Activated B cell treated with CpG ODN at 0.5 μM for 24 hours (primary cell): ENCODE measurements at regions not wholly inside any gene's neighbourhood (a gene's known extent, or its start where the extent isn't known, plus 50 kb on each side); places are given as distances from the start of the nearest gene placed in this dataset.

Experiments used
- ATAC-seq: fragments of 200-7000 bp; cut with Tn5 transposase; one replicate; pipeline ENCODE4 v1.10.0; 2021; ENCODE audit warnings: low read depth, mild to moderate bottlenecking, moderate library complexity
- CTCF ChIA-PET: fragments of 350-600 bp; sonication (Branson Sonifier 250); formaldehyde crosslinking; loops from one replicate; lab custom pipeline; 2021; ENCODE audit warnings: antibody characterized with exemption; lab: Charles Lee
- POLR2A ChIA-PET: fragments of 350-600 bp; sonication (Branson Sonifier 250); formaldehyde crosslinking; loops from one replicate; lab custom pipeline; 2021; ENCODE audit warnings: antibody characterized with exemption; lab: Charles Lee
- DNase-seq: peaks from one replicate; pipeline ENCODE4 v3.0.0; 2022
- H3K27ac Mint-ChIP-seq: one replicate; pipeline ENCODE4 v1.8.0; 2020; ENCODE audit warnings: mixed read lengths
- H3K27me3 Mint-ChIP-seq: one replicate; pipeline ENCODE4 v1.8.0; 2021; ENCODE audit warnings: mixed read lengths
- H3K36me3 Mint-ChIP-seq: one replicate; pipeline ENCODE4 v1.8.0; 2021; ENCODE audit warnings: low read depth, mixed read lengths
- H3K4me1 Mint-ChIP-seq: one replicate; pipeline ENCODE4 v1.8.0; 2021; ENCODE audit warnings: mixed read lengths
- H3K4me3 Mint-ChIP-seq: one replicate; pipeline ENCODE4 v1.8.0; 2020; ENCODE audit warnings: mild to moderate bottlenecking, mixed read lengths
- H3K9me3 Mint-ChIP-seq: one replicate; pipeline ENCODE4 v1.8.0; 2020; ENCODE audit warnings: mixed read lengths
- CTCF ChIP-seq: fragments of 200-600 bp; IDR thresholded peaks from one replicate; pipeline ENCODE4 v1.8.0; 2022; ENCODE audit warnings: antibody characterized with exemption, mild to moderate bottlenecking
- intact Hi-C: fragments of 100-400 bp; cut with micrococcal nuclease; formaldehyde crosslinking; loops from one replicate; pipeline ENCODE4 v1.15.1; 2024

- POLR2A ChIA-PET = interaction anchor here (0.7 to 1.0 kb wide), 3 partner anchors 36 to 68 kb away, joined by 3 read pairs; no protein-coding TSS in a partner anchor
- no peak for TF ChIP-seq CTCF
- no peaks in the 10 kb centered on the region for H3K36me3 Mint-ChIP-seq
- no peak overlapping the region for H3K4me3 Mint-ChIP-seq
- CTCF ChIA-PET = no interaction called here
- H3K9me3 Mint-ChIP-seq = no peaks in the 10 kb centered on the region
- intact Hi-C loops = no loop called here
- no peak for ATAC-seq
- no peak for DNase-seq
- H3K4me1 Mint-ChIP-seq = peaks cover 47% of the 10 kb centered on the region
- H3K27ac Mint-ChIP-seq = peak overlapping the region; percentile 65
- H3K27me3 Mint-ChIP-seq = no peaks in the 10 kb centered on the region
These were observed 240.0 kb upstream of the AMIGO2 start for GRCh38 chr12:47319746-47320145.

GRCh38 chr12:47318963-47319362 lies 239.2 kb upstream of the AMIGO2 start:
- peak overlapping the region; percentile 65 for H3K27ac Mint-ChIP-seq
- intact Hi-C loops = no loop called here
- H3K27me3 Mint-ChIP-seq = no peaks in the 10 kb centered on the region
- H3K36me3 Mint-ChIP-seq = no peaks in the 10 kb centered on the region
- ChIA-PET POLR2A (interaction anchor here (0.7 to 2.4 kb wide), 6 partner anchors 11 to 69 kb away, joined by 3 to 11 read pairs (median 6); no protein-coding TSS in a partner anchor), CTCF (interaction anchor here (0.9 kb wide), 1 partner anchor 78 kb away, joined by 3 read pairs; no protein-coding TSS in a partner anchor)
- H3K4me1 Mint-ChIP-seq = peaks cover 55% of the 10 kb centered on the region
- ATAC-seq = no peak
- TF ChIP-seq CTCF = no peak
- no peaks in the 10 kb centered on the region for H3K9me3 Mint-ChIP-seq
- H3K4me3 Mint-ChIP-seq = no peak overlapping the region
- no peak for DNase-seq

DNA sequence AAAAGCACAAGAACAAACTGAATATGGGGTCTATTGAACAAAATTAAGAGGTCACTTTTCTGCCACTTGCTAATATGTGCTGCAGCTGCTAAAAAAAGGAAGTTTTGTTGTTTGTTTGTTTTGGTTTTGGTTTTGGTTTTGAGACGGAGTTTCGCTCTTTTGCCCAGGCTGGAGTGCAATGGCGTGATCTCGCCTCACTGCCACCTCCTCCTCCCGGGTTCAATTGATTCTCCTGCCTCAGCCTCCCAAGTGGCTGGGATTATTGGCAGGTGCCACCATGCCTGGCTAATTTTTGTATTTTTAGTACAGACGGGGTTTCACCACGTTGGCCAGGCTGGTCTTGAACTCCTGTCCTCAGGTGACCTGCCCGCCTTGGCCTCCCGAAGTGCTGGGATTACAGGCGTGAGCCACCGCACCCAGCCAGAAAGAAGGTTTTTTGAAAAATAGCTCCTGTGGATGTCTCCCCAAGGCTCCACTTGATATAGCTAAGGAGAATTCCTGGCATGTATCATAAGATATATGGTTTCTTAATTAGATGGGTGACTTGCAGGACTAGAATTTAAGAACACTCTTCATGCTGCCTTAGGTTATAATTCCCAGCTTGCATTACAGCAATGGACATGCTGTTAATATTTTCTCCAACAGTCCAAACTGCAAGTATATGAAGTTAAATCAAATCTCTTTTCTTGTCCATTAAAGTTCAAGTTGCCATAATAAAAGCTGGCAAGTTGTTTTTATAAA lies 237.6 kb upstream of the AMIGO2 start:
- Mint-ChIP-seq H3K9me3 (no peaks in the 10 kb centered on the region), H3K27ac (peak overlapping the region; percentile 83), H3K27me3 (no peaks in the 10 kb centered on the region), H3K36me3 (no peaks in the 10 kb centered on the region), H3K4me1 (peaks cover 64% of the 10 kb centered on the region), H3K4me3 (peak overlapping the region; percentile 64)
- DNase-seq = no peak
- ChIA-PET CTCF (interaction anchor here (1.2 kb wide), 1 partner anchor 80 kb away, joined by 3 read pairs; no protein-coding TSS in a partner anchor), POLR2A (interaction anchor here (0.8 to 2.4 kb wide), 5 partner anchors 10 to 110 kb away, joined by 3 to 11 read pairs (median 8); no protein-coding TSS in a partner anchor)
- TF ChIP-seq CTCF = no peak
- ATAC-seq = peak; percentile 53
- intact Hi-C loops = loop anchor here (2.0 kb wide), 1 partner anchor 19 kb away; no protein-coding TSS in a partner anchor

- CTCF ChIA-PET = interaction anchor here (1.2 kb wide), 1 partner anchor 81 kb away, joined by 3 read pairs; no protein-coding TSS in a partner anchor
- peak overlapping the region; percentile 64 for H3K4me3 Mint-ChIP-seq
These were observed 236.9 kb upstream of the AMIGO2 start for GRCh38 chr12:47316609-47317049.

More at GRCh38 chr12:47316609-47317049, 236.9 kb upstream of the AMIGO2 start:
- peaks cover 69% of the 10 kb centered on the region for H3K4me1 Mint-ChIP-seq
- H3K9me3 Mint-ChIP-seq = peaks cover under 1% of the 10 kb centered on the region
- H3K27ac Mint-ChIP-seq = peak overlapping the region; percentile 83
- no peak for TF ChIP-seq CTCF
- no peak for DNase-seq
- intact Hi-C loops = loop anchor here (2.0 kb wide), 1 partner anchor 20 kb away; no protein-coding TSS in a partner anchor
- H3K27me3 Mint-ChIP-seq = no peaks in the 10 kb centered on the region
- ATAC-seq = no peak
- POLR2A ChIA-PET = interaction anchor here (1.7 to 2.4 kb wide), 2 partner anchors 39 to 44 kb away, joined by 10 to 11 read pairs; no protein-coding TSS in a partner anchor
- no peaks in the 10 kb centered on the region for H3K36me3 Mint-ChIP-seq
